NCI-H1105 treated with DMSO at 0.1 percent for 48 hours (cell line): ENCODE measurements at regions not wholly inside any gene's neighbourhood (a gene's known extent, or its start where the extent isn't known, plus 50 kb on each side); places are given as distances from the start of the nearest gene placed in this dataset.
"Not testable (repeated sequence)": the region's sequence is repeated elsewhere in the genome, so short reads cannot be mapped to it uniquely, and the experiment has no call there.

ENCODE experiments used
- DNase-seq: peaks from one replicate; lab custom pipeline; 2025; lab: John Stamatoyannopoulos, UW

GRCh38 chr5:57676222-57677098, 193.8 kb upstream of the ACTBL2 start:
- no peak for DNase-seq

GRCh38 chr5:57675236-57675635, 192.6 kb upstream of the ACTBL2 start:
- no peak for DNase-seq

- no peak for DNase-seq
Observed at GRCh38 chr5:57671371-57671770, 188.8 kb upstream of the ACTBL2 start.

- no peak for DNase-seq
Observed at GRCh38 chr5:57666582-57666981, 184.0 kb upstream of the ACTBL2 start.

- no peak for DNase-seq
Observed at GRCh38 chr5:57665146-57665936, 182.7 kb upstream of the ACTBL2 start.

GRCh38 chr5:57664700-57665099, 182.1 kb upstream of the ACTBL2 start:
- DNase-seq = peak; percentile 25

GRCh38 chr5:57663466-57663865, 180.9 kb upstream of the ACTBL2 start:
- DNase-seq = no peak

- no peak for DNase-seq
Observed at GRCh38 chr5:57662991-57663390, 180.4 kb upstream of the ACTBL2 start.

GRCh38 chr5:57659886-57660285, 177.3 kb upstream of the ACTBL2 start:
- DNase-seq = no peak

- no peak for DNase-seq
Observed at GRCh38 chr5:57658018-57658417, 175.4 kb upstream of the ACTBL2 start.

- DNase-seq = no peak
Observed at GRCh38 chr5:57655228-57655627, 172.6 kb upstream of the ACTBL2 start.

GRCh38 chr5:57653636-57654290, 171.2 kb upstream of the ACTBL2 start:
- no peak for DNase-seq

- DNase-seq = no peak
Observed at GRCh38 chr5:57651127-57651526, 168.5 kb upstream of the ACTBL2 start.

GRCh38 chr5:57650360-57651069, 167.9 kb upstream of the ACTBL2 start:
- no peak for DNase-seq

- no peak for DNase-seq
Observed at GRCh38 chr5:57642698-57643097, 160.1 kb upstream of the ACTBL2 start.

GRCh38 chr5:57642066-57642465, 159.5 kb upstream of the ACTBL2 start:
- DNase-seq = no peak

- DNase-seq = no peak
Observed at GRCh38 chr5:57635146-57635777, 152.7 kb upstream of the ACTBL2 start.

GRCh38 chr5:57632937-57633336, 150.3 kb upstream of the ACTBL2 start:
- no peak for DNase-seq

- DNase-seq = not testable (repeated sequence)
Observed at GRCh38 chr5:57631139-57631538, 148.5 kb upstream of the ACTBL2 start.

- DNase-seq = no peak
Observed at GRCh38 chr5:57627661-57628060, 145.1 kb upstream of the ACTBL2 start.

GRCh38 chr5:57626703-57627102, 144.1 kb upstream of the ACTBL2 start:
- no peak for DNase-seq

GRCh38 chr5:57621624-57622023, 139.0 kb upstream of the ACTBL2 start:
- no peak for DNase-seq
